ENCODE measurements at regions not wholly inside any gene's neighbourhood (a gene's known extent, or its start where the extent isn't known, plus 50 kb on each side); places are given as distances from the start of the nearest gene placed in this dataset.
"Not testable (repeated sequence)": the region's sequence is repeated elsewhere in the genome, so short reads cannot be mapped to it uniquely, and the experiment has no call there.

DNA sequence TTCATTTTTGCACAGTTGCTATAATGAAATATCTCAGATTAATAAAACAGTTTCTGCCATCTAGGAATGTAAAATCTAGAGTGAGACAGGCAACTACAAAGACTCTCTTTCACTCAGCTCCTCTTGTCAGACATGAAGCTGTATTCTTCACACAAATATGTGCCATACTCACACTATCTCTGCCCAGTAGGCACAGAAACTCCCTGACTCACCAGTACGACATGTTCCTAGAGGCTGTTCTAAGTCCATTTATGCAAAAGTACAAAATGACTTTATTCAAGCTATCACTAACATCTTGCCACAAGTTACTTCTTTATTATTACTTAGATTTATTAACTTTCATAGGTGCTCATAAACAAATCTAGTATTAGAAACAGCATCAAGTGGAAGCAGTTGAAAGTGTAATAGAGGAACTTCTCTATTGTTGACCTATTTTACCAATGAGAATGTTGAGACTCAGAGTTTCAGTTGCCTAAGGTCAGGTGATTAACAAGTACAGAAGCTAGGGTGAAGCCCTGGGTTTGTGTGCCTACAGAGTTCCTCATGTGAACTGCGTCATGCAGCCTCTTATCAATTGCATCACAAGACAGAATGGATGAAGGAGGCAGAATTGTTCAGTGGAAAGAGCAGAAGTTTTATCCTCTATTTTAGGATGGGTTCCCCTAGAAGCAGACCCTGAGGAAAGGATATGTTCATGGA, 98.9 kb downstream of the RGS2 start:
- Histone ChIP-seq H3K4me2 (ENCODE audit: low read depth, low read length, poor library complexity, severe bottlenecking) (no peak overlapping the region), H2AFZ (ENCODE audit: low read length) (no peak overlapping the region), H3K4me1 (ENCODE audit: low read length) (no peaks in the 10 kb centered on the region), H3K27me3 (ENCODE audit: low read length) (no peaks in the 10 kb centered on the region), H3K4me3 (ENCODE audit: low read length) (no peak overlapping the region), H4K20me1 (ENCODE audit: insufficient read depth, low read depth, low read length) (no peaks in the 10 kb centered on the region), H3K36me3 (ENCODE audit: insufficient read depth, low read length) (no peaks in the 10 kb centered on the region), H3K79me2 (ENCODE audit: low read length) (no peaks in the 10 kb centered on the region), H3K9me3 (ENCODE audit: low read length) (no peaks in the 10 kb centered on the region), H3K27ac (ENCODE audit: low read length) (no peak overlapping the region), H3K9me2 (replicated peaks; ENCODE audit: insufficient read depth, low read length) (no peaks in the 10 kb centered on the region), H3K9ac (ENCODE audit: low read length) (no peak overlapping the region)
- no peak for DNase-seq

DNA sequence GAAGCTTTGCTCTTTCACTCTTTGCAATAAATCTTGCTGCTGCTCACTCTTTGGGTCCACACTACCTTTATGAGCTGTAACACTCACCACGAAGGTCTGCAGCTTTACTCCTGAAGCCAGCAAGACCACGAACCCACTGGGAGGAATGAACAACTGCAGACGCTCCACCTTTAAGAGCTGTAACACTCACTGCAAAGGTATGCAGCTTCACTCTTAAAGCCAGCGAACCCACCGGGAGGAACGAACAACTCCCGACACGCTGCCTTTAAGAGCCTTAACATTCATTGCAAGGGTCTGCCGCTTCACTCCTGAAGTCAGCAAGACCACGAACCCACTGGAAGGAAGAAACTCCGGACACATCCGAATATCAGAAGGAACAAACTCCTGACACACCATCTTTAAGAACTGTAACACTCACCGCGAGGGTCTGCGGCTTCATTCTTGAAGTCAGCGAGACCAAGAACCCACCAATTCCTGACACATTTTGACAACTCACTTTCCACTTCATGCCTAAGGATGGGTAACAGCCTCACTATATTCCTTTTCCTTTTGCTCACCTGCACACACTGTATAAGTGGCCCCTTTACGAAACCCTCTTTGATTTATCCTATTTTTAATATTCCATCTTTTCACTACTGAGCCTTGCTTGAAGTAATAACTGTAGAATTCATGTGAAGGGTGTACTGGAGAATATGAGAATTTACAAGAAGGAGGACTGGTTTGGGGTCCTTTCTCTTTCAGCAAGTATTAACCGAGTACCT, 103.2 kb downstream of the RGS2 start:
- not testable (repeated sequence) for H3K79me2 ChIP-seq (ENCODE audit: low read length); H3K9me2 ChIP-seq (replicated peaks; ENCODE audit: insufficient read depth, low read length); H3K9ac ChIP-seq (ENCODE audit: low read length); H3K36me3 ChIP-seq (ENCODE audit: insufficient read depth, low read length); H2AFZ ChIP-seq (ENCODE audit: low read length); H3K27me3 ChIP-seq (ENCODE audit: low read length); DNase-seq; H3K4me1 ChIP-seq (ENCODE audit: low read length); H4K20me1 ChIP-seq (ENCODE audit: insufficient read depth, low read depth, low read length); H3K27ac ChIP-seq (ENCODE audit: low read length); H3K4me2 ChIP-seq (ENCODE audit: low read depth, low read length, poor library complexity, severe bottlenecking); H3K4me3 ChIP-seq (ENCODE audit: low read length); H3K9me3 ChIP-seq (ENCODE audit: low read length)

DNA sequence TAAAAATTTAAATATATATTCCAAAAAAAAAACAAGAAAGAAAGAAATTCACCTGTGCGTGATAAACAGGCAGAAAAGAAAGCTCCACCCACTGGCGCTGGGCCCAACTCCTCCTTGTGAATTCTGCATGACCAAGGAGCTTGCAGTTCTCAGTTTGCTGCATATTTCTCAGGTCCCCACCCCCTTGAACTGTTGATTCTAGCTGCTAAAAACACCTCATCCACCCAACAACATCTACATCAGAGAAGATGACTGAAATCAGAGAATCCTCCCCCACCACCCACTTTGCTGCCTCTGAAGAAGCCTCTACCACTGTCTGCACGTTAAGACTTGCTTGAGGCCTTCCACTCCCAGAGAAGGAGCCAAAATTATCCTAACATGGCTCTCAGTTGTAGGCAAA, 104.8 kb downstream of the RGS2 start:
- Histone ChIP-seq H3K4me2 (ENCODE audit: low read depth, low read length, poor library complexity, severe bottlenecking) (no peak overlapping the region), H2AFZ (ENCODE audit: low read length) (no peak overlapping the region), H3K9me2 (replicated peaks; ENCODE audit: insufficient read depth, low read length) (no peaks in the 10 kb centered on the region), H3K27ac (ENCODE audit: low read length) (no peak overlapping the region), H3K9ac (ENCODE audit: low read length) (no peak overlapping the region), H3K36me3 (ENCODE audit: insufficient read depth, low read length) (no peaks in the 10 kb centered on the region), H3K27me3 (ENCODE audit: low read length) (no peaks in the 10 kb centered on the region), H3K79me2 (ENCODE audit: low read length) (no peaks in the 10 kb centered on the region), H3K4me1 (ENCODE audit: low read length) (no peaks in the 10 kb centered on the region), H3K4me3 (ENCODE audit: low read length) (no peak overlapping the region), H4K20me1 (ENCODE audit: insufficient read depth, low read depth, low read length) (no peaks in the 10 kb centered on the region), H3K9me3 (ENCODE audit: low read length) (no peaks in the 10 kb centered on the region)
- DNase-seq: no peak

GRCh38 chr1:192914092-192914491, 105.3 kb downstream of the RGS2 start:
- Histone ChIP-seq H2AFZ (ENCODE audit: low read length) (no peak overlapping the region), H4K20me1 (ENCODE audit: insufficient read depth, low read depth, low read length) (no peaks in the 10 kb centered on the region), H3K4me2 (ENCODE audit: low read depth, low read length, poor library complexity, severe bottlenecking) (no peak overlapping the region), H3K27me3 (ENCODE audit: low read length) (no peaks in the 10 kb centered on the region), H3K4me3 (ENCODE audit: low read length) (no peak overlapping the region), H3K36me3 (ENCODE audit: insufficient read depth, low read length) (no peaks in the 10 kb centered on the region), H3K4me1 (ENCODE audit: low read length) (no peaks in the 10 kb centered on the region), H3K9me2 (replicated peaks; ENCODE audit: insufficient read depth, low read length) (no peaks in the 10 kb centered on the region), H3K79me2 (ENCODE audit: low read length) (no peaks in the 10 kb centered on the region), H3K9ac (ENCODE audit: low read length) (no peak overlapping the region), H3K27ac (ENCODE audit: low read length) (no peak overlapping the region), H3K9me3 (ENCODE audit: low read length) (no peaks in the 10 kb centered on the region)
- DNase-seq: no peak

DNA sequence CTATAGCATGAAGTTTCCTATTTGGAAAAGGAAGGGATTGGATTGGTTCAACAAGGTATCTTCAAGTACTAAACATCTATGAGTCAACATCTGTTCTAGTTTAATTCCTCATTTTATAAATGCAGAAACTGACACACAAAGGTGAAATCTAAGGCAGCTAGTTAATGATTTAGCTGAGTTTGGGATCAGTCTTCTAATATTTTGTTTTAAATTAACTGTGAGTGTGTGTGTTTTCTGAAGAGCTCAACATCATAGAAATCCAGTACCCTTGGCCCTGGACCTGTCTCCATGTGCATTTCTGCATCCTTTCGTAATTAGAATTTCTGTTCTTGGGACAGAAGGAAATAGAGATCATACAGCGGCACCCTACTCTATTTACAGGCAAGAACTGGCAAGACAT, 105.9 kb downstream of the RGS2 start:
- Histone ChIP-seq H3K4me3 (ENCODE audit: low read length) (no peak overlapping the region), H3K9ac (ENCODE audit: low read length) (no peak overlapping the region), H3K79me2 (ENCODE audit: low read length) (no peaks in the 10 kb centered on the region), H3K9me2 (replicated peaks; ENCODE audit: insufficient read depth, low read length) (no peaks in the 10 kb centered on the region), H3K27me3 (ENCODE audit: low read length) (no peaks in the 10 kb centered on the region), H3K27ac (ENCODE audit: low read length) (no peak overlapping the region), H3K36me3 (ENCODE audit: insufficient read depth, low read length) (no peaks in the 10 kb centered on the region), H2AFZ (ENCODE audit: low read length) (no peak overlapping the region), H3K4me2 (ENCODE audit: low read depth, low read length, poor library complexity, severe bottlenecking) (no peak overlapping the region), H3K4me1 (ENCODE audit: low read length) (no peaks in the 10 kb centered on the region), H4K20me1 (ENCODE audit: insufficient read depth, low read depth, low read length) (no peaks in the 10 kb centered on the region), H3K9me3 (ENCODE audit: low read length) (no peaks in the 10 kb centered on the region)
- DNase-seq: no peak

DNA sequence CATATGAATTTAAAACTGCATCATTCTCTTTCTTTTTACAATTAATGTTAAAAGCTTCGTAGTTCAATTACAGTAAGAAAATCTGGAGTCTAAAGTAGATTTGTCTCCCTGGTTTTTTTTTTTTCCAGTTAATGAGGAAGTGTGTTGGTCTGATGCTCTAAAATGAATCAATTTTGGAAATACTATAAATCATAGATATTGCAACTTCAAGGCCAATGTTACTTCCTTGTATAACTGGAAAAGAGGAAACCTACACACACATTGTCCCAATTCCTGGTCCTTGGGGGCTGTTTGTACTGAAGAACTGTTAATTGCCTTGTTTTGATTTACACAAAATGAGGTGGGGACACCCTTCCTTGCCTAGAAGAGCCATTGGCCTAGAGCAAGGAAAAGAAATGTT, 107.2 kb downstream of the RGS2 start:
- H3K4me3 ChIP-seq (ENCODE audit: low read length): no peak overlapping the region
- H3K27me3 ChIP-seq (ENCODE audit: low read length): no peaks in the 10 kb centered on the region
- H3K9me3 ChIP-seq (ENCODE audit: low read length): no peaks in the 10 kb centered on the region
- no peaks in the 10 kb centered on the region for H3K36me3 ChIP-seq (ENCODE audit: insufficient read depth, low read length)
- no peaks in the 10 kb centered on the region for H4K20me1 ChIP-seq (ENCODE audit: insufficient read depth, low read depth, low read length)
- DNase-seq: no peak
- H3K79me2 ChIP-seq (ENCODE audit: low read length): no peaks in the 10 kb centered on the region
- no peak overlapping the region for H3K27ac ChIP-seq (ENCODE audit: low read length)
- H3K4me2 ChIP-seq (ENCODE audit: low read depth, low read length, poor library complexity, severe bottlenecking): no peak overlapping the region
- no peak overlapping the region for H2AFZ ChIP-seq (ENCODE audit: low read length)
- no peaks in the 10 kb centered on the region for H3K9me2 ChIP-seq (replicated peaks; ENCODE audit: insufficient read depth, low read length)
- H3K9ac ChIP-seq (ENCODE audit: low read length): no peak overlapping the region
- H3K4me1 ChIP-seq (ENCODE audit: low read length): no peaks in the 10 kb centered on the region

DNA sequence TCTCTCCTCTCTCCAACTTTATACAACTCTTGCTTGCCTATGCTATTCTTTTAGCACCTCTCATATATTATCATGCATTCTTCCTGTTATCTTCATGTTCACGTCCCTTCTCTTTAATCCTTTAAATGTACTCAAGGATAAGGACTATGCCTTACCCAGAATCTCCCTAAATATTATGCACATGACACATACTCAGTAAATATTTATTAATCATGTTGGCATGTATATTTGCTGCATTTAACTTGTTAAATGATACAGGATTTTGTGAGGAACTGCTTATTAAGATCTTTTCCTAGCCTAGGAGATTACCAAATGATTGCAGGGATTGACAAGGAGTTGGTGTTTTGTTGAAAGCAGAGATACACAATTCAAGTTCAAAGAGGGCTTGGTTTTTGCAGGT, 109.4 kb downstream of the RGS2 start:
- Histone ChIP-seq H4K20me1 (ENCODE audit: insufficient read depth, low read depth, low read length) (no peaks in the 10 kb centered on the region), H3K9me3 (ENCODE audit: low read length) (no peaks in the 10 kb centered on the region), H3K79me2 (ENCODE audit: low read length) (no peaks in the 10 kb centered on the region), H3K9me2 (replicated peaks; ENCODE audit: insufficient read depth, low read length) (no peaks in the 10 kb centered on the region), H3K36me3 (ENCODE audit: insufficient read depth, low read length) (no peaks in the 10 kb centered on the region), H3K4me2 (ENCODE audit: low read depth, low read length, poor library complexity, severe bottlenecking) (no peak overlapping the region), H3K9ac (ENCODE audit: low read length) (no peak overlapping the region), H3K27me3 (ENCODE audit: low read length) (no peaks in the 10 kb centered on the region), H3K4me1 (ENCODE audit: low read length) (no peaks in the 10 kb centered on the region), H2AFZ (ENCODE audit: low read length) (no peak overlapping the region), H3K4me3 (ENCODE audit: low read length) (no peak overlapping the region), H3K27ac (ENCODE audit: low read length) (no peak overlapping the region)
- DNase-seq: no peak

DNA sequence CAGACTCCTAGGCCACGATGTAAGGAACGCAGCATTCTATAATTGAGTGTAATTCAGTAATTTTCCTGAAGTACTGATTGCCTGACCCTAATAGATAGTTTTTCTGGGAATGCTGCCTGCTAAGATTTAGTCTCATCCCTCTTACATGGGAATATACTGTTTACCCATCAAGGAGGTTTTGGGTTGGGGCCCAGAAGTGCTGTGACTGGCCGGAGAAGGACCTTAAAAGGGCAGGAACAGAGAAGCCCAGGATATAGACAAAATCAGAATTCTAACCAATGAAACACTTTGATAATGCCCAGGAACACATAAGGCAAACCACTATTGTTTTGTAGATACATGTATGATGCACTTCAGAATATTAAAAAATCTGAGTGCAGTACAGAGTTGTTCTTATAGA, 111.6 kb downstream of the RGS2 start:
- Histone ChIP-seq H3K9ac (ENCODE audit: low read length) (no peak overlapping the region), H3K9me2 (replicated peaks; ENCODE audit: insufficient read depth, low read length) (no peaks in the 10 kb centered on the region), H3K27ac (ENCODE audit: low read length) (no peak overlapping the region), H3K4me1 (ENCODE audit: low read length) (no peaks in the 10 kb centered on the region), H2AFZ (ENCODE audit: low read length) (no peak overlapping the region), H3K36me3 (ENCODE audit: insufficient read depth, low read length) (no peaks in the 10 kb centered on the region), H3K4me3 (ENCODE audit: low read length) (no peak overlapping the region), H3K27me3 (ENCODE audit: low read length) (no peaks in the 10 kb centered on the region), H3K9me3 (ENCODE audit: low read length) (no peaks in the 10 kb centered on the region), H3K79me2 (ENCODE audit: low read length) (no peaks in the 10 kb centered on the region), H4K20me1 (ENCODE audit: insufficient read depth, low read depth, low read length) (no peaks in the 10 kb centered on the region), H3K4me2 (ENCODE audit: low read depth, low read length, poor library complexity, severe bottlenecking) (no peak overlapping the region)
- no peak for DNase-seq
